ENCODE measurements at regions not wholly inside any gene's neighbourhood (a gene's known extent, or its start where the extent isn't known, plus 50 kb on each side); places are given as distances from the start of the nearest gene placed in this dataset.

GRCh38 chr18:5091741-5092140, 105.3 kb downstream of the AKAIN1 start:
- no peak for DNase-seq

- DNase-seq: no peak
Observed at GRCh38 chr18:5075297-5075696, 121.8 kb downstream of the AKAIN1 start.

- peak; percentile 53 for DNase-seq
Observed at GRCh38 chr18:5073026-5073944, 123.8 kb downstream of the AKAIN1 start.

GRCh38 chr18:5068851-5069250, 128.2 kb downstream of the AKAIN1 start:
- DNase-seq: no peak

GRCh38 chr18:5066380-5066977, 130.6 kb downstream of the AKAIN1 start:
- peak; percentile 39 for DNase-seq

DNA sequence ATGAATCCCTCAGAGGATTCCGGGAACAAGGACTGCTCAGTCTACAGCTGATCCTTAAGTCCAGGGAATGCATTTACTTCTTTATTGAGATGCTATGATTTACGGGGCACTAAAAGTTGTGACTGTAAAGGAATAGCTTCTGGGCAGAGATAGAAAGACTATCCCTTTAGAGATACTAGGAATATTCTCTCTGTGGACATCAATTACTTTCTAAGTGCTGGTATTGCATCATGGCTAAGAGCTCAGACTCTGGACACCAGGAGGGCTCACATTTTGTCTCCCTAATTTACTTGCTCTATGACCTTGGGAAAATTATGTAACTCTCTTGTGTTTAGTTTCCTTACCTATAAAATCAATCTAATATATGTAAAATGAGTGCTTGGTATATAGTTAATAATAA, 131.4 kb downstream of the AKAIN1 start:
- no peak for DNase-seq

DNA sequence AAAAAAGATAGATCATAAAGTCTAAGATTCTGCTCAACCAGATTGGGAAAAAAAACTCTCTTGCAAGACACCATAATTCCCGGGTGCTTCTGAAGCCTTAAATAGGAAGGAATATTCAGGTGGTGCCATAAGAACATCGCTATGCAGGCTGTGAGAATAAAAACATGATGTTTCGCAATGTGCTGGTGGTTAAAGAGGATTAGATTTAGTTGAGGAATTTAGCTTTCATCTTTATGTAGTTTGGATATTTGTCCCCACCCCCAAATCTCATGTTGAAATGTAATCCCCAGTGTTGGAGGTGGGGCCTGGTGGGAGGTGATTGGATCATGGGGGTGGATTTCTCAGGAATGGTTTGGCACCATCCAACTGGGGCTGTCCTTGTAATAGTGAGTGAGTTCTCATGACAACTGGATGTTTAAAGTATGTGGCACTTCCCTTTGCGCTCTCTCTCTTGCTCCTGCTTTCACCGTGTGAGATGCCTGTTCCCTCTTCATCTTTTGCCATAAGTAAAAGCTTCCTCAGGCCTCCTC, 132.2 kb downstream of the AKAIN1 start:
- no peak for DNase-seq

DNA sequence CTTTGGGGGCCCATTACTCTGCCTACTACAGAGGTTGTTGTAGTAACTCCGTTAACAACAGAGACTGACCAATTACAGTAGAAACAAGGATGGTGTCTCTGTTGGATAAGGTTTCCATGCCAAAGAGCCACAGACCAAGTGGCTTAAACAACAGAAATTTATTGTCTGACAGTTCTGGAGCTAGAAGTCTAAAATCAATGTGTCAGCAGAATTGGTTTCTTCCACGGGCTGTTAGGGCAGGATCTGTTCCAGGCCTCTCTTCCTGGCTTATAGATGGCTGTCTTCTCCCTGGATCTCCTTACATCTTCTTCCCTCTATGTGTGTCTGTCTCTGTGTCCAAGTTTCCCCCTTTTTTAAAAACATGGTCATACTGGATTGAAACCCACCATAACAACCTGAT, 135.3 kb downstream of the AKAIN1 start:
- no peak for DNase-seq

GRCh38 chr18:5060543-5060942, 136.5 kb downstream of the AKAIN1 start:
- DNase-seq: no peak

DNA sequence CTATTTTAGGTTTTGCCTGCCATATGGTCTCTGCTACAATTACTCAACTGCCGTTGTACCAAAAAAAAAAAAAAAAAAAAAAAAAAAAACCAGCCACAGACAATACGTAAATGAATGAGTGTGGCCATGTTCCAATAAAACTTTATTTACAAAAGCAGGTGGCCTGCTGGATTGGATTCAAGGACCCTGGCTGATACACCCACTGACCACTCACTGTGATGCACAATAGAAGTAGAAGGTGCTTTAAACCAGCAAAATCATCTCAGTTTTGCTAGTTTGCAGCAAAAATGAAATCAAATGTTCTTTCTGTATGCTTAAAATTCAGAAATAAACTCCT, 137.4 kb downstream of the AKAIN1 start:
- DNase-seq: no peak

GRCh38 chr18:5058768-5059695, 138.0 kb downstream of the AKAIN1 start:
- DNase-seq: peak; percentile 24

DNA sequence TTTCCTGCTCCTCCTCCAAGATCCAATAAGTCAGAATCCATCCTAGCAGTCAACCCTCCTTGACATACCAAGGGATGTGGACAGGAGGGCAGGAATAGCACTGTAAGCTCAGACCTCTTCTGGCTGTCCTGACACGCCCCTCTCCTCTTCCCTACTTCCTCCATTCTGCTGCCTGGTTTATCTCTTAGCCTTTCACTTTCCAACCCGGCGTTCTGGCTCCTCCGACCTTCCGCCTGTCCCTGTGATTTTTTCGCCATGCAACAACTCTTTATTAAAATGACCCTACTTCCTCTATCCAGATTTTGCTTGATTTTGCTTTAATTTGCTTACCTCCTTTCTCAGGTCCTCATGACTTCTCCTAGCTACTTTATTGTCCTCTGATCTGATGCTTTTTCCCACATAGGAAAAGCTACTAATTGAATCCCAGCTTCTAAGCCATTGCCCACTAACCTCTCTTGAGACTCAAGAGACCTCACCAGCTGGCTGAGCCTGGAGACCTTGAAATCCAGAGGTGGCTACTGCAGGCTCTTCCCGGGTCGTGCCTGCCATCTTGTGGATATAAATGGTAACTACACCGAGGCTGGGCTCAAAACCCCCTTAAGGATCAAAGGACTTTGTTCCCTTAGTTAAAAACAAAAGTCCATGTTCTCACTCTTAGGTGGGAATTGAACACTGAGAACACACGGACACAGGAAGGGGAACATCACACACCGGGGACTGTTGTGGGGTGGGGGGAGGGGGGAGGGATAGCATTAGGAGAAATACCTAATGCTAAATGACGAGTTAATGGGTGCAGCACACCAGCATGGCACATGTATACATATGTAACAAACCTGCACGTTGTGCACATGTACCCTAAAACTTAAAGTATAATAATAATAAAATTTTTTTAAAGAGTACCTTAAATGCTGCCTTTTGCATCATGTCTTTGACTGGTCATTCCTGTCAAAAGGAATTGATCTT, 139.4 kb downstream of the AKAIN1 start:
- peak; percentile 75 for DNase-seq

- no peak for DNase-seq
Observed at GRCh38 chr18:5052491-5052890, 144.6 kb downstream of the AKAIN1 start.

GRCh38 chr18:5051207-5051606, 145.8 kb downstream of the AKAIN1 start:
- no peak for DNase-seq

DNA sequence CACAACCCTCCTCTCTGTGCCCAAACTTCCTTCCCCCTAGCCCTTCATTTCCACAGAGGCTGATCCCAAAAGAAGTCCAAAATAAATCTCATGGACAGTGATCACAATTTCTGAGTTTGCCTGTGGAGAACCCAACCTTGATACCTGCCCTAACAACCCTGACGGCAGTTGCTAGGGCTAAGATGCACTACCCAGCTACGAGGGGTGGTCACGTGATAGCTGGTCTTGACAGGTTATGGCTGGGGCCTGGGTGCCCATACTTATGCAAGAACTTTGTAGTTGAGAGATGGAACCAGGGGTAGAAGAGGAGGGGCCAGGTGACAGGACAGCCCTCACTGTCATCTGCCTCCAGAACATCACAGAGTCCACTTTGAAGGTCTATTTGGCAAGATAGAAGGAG, 147.9 kb downstream of the AKAIN1 start:
- no peak for DNase-seq

GRCh38 chr18:5040476-5040875, 156.6 kb downstream of the AKAIN1 start:
- no peak for DNase-seq

DNA sequence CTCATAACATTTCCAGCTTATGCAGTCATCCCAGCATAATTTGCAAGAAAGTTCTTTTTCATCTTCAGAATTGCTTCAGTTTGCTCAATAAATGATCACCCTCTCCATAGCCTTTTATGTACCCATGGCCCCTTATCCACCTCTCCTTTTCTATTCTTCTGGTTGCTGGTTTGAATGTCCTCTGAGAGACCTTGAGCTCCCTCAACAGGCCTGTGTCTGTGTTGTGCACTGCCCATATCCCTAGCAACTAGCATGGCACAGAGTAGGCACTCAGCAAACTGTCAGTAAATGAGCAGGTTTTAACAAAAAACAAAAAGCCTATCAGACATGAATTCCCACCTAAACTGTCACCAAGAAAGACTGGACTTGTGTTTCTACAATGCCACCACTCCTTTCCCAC, 160.5 kb downstream of the AKAIN1 start:
- DNase-seq: no peak

- DNase-seq: no peak
Observed at GRCh38 chr18:5031216-5031615, 165.8 kb downstream of the AKAIN1 start.

DNA sequence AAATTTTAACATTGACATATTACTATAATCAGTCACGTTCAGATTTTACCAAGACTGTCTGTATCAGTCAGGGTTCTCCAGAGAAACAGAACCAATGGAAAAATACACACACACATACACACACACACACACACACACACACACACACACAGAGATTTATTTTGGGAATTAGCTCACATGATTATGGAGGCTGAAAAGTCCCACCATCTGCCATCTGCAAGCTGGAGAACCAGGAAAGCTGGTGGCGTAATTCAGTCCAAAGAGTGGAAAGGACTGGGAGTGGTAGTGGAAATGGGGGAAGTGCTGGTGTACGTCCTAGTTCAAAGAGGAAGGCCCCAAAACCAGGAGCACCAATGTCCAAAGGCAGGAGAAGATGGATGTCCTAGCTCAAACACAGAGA, 166.4 kb downstream of the AKAIN1 start:
- DNase-seq: no peak

GRCh38 chr18:5029592-5029991, 167.5 kb downstream of the AKAIN1 start:
- DNase-seq: no peak

DNA sequence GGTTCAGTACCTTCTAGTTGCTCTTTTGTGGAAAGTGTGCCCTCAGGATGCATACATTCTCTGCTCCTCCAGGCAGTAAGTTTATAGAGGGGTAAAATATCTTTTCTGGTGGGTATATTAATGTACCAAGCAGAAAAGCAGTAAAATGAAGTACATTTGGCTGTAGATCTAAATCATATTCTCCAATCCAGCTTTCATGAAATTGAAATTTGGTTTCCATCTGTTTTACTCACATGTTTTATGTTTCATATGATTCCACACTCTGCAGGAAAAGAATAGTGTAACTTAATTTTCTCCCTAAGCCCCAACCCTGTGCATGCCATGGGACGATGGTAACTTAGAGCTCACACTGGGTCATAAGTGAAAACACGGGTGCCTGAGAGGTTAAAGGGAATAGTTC, 172.3 kb downstream of the AKAIN1 start:
- DNase-seq: no peak

GRCh38 chr18:5021558-5021957, 175.5 kb downstream of the AKAIN1 start:
- DNase-seq: no peak

All from hematopoietic multipotent progenitor cell treated with erythropoietin and hydrocortisone succinate and interleukin-3 and kit ligand, for 6 days (in vitro differentiated cells).